ENCODE measurements at regions not wholly inside any gene's neighbourhood (a gene's known extent, or its start where the extent isn't known, plus 50 kb on each side); places are given as distances from the start of the nearest gene placed in this dataset.

DNA sequence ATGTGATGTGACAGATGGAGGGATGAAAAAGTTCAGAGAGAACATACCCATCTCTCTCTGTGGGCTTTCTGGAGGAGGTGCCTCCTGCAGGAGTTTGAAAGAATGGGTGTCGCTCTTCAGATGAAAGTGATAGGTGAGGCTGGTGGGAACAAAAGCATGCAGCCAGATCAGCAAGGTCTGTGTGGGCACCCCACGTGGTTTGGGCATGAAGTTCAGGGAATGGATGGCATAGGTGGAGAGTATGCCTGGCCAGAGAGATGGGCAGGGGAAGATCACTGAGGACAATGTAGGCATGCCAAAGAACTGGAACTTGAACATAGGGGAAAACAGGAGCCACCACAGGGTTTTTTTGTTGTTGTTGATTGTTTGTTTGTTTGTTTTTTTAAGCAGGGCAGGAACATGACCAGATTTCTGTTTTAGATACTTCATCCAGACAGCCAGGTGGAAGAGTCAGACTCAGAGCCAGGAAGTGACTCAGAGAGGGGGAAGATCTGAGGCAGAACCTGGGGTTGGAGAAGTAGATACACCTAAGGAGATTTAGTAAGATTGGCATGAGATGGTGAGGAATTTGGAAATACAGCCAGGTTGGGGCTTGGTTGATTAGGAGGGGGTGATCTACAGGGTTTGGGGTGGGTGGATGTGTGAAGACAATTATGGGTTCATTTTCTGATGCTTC is 64.8 kb upstream of the CLSTN2 start:
- no peaks in the 10 kb centered on the region for H3K36me3 ChIP-seq (ENCODE audit: control insufficient read depth, insufficient read depth, low read length)
- TF ChIP-seq CTCF (IDR thresholded peaks at IDR 0.05; ENCODE audit: insufficient read depth, low read length, poor library complexity, severe bottlenecking), result no peak
- H3K27me3 ChIP-seq (ENCODE audit: control insufficient read depth, insufficient read depth, low read length), result no peaks in the 10 kb centered on the region
- no peak for DNase-seq (ENCODE audit: low read depth)
- H3K4me3 ChIP-seq (ENCODE audit: low read depth, low read length), result no peak overlapping the region

GRCh38 chr3:139868773-139869172 is 66.2 kb upstream of the CLSTN2 start:
- H3K4me3 ChIP-seq (ENCODE audit: low read depth, low read length), result no peak overlapping the region
- H3K27me3 ChIP-seq (ENCODE audit: control insufficient read depth, insufficient read depth, low read length), result no peaks in the 10 kb centered on the region
- no peaks in the 10 kb centered on the region for H3K36me3 ChIP-seq (ENCODE audit: control insufficient read depth, insufficient read depth, low read length)
- no peak for DNase-seq (ENCODE audit: low read depth)
- no peak for TF ChIP-seq CTCF (IDR thresholded peaks at IDR 0.05; ENCODE audit: insufficient read depth, low read length, poor library complexity, severe bottlenecking)

DNA sequence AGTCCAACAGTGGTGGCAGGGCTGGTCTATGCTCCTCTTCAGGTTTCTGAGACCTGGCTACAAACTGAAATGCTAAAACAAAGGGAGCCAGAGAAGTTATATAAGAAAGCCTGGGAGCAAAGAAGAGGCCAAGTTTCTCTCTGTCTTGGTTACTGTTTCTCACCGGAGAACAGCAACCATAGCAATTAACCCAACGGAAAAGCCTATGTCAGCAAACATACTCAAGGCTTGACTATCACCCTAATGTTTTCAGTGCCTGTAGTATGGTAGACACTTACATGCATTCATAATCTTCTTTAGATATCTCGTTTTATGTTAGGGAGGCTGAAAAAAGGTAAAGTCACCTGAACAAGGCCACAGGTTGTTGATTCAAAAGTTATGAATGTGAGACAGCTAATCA is 86.3 kb upstream of the CLSTN2 start:
- no peak for DNase-seq (ENCODE audit: low read depth)
- H3K27me3 ChIP-seq (ENCODE audit: control insufficient read depth, insufficient read depth, low read length), result no peaks in the 10 kb centered on the region
- no peak overlapping the region for H3K4me3 ChIP-seq (ENCODE audit: low read depth, low read length)
- no peak for TF ChIP-seq CTCF (IDR thresholded peaks at IDR 0.05; ENCODE audit: insufficient read depth, low read length, poor library complexity, severe bottlenecking)
- H3K36me3 ChIP-seq (ENCODE audit: control insufficient read depth, insufficient read depth, low read length), result no peaks in the 10 kb centered on the region

DNA sequence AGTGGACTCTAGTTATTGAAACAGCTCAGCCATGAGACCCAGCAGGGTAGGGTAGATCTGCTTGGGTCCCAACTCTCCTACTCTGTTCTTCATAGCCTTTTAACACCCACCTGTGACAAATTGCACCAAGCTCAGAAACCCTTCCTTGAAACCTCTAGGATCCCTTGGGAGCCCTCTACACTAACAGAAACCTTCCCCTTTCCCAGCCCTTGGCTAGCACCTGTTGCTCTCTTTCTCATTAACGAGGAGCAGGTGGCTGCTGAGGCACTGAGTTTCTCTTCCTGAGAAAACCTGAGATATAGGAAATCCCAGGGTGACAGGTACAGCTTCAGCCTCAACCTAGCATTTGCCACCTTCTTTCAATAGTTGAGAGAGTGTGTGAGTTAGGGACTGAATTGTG is 88.3 kb upstream of the CLSTN2 start:
- no peak for TF ChIP-seq CTCF (IDR thresholded peaks at IDR 0.05; ENCODE audit: insufficient read depth, low read length, poor library complexity, severe bottlenecking)
- no peak for DNase-seq (ENCODE audit: low read depth)
- Histone ChIP-seq H3K27me3 (ENCODE audit: control insufficient read depth, insufficient read depth, low read length) (no peaks in the 10 kb centered on the region), H3K36me3 (ENCODE audit: control insufficient read depth, insufficient read depth, low read length) (no peaks in the 10 kb centered on the region), H3K4me3 (ENCODE audit: low read depth, low read length) (no peak overlapping the region)

GRCh38 chr3:139839659-139840058 is 95.3 kb upstream of the CLSTN2 start:
- no peaks in the 10 kb centered on the region for H3K36me3 ChIP-seq (ENCODE audit: control insufficient read depth, insufficient read depth, low read length)
- no peak overlapping the region for H3K4me3 ChIP-seq (ENCODE audit: low read depth, low read length)
- TF ChIP-seq CTCF (IDR thresholded peaks at IDR 0.05; ENCODE audit: insufficient read depth, low read length, poor library complexity, severe bottlenecking), result no peak
- DNase-seq (ENCODE audit: low read depth), result no peak
- no peaks in the 10 kb centered on the region for H3K27me3 ChIP-seq (ENCODE audit: control insufficient read depth, insufficient read depth, low read length)

- Histone ChIP-seq H3K4me3 (ENCODE audit: low read depth, low read length) (no peak overlapping the region), H3K27me3 (ENCODE audit: control insufficient read depth, insufficient read depth, low read length) (no peaks in the 10 kb centered on the region), H3K36me3 (ENCODE audit: control insufficient read depth, insufficient read depth, low read length) (no peaks in the 10 kb centered on the region)
- TF ChIP-seq CTCF (IDR thresholded peaks at IDR 0.05; ENCODE audit: insufficient read depth, low read length, poor library complexity, severe bottlenecking), result no peak
- no peak for DNase-seq (ENCODE audit: low read depth)
These were observed 96.0 kb upstream of the CLSTN2 start for GRCh38 chr3:139839014-139839413.
